Non-pigmented ciliary epithelial cell (primary cell): ENCODE measurements at regions not wholly inside any gene's neighbourhood (a gene's known extent, or its start where the extent isn't known, plus 50 kb on each side); places are given as distances from the start of the nearest gene placed in this dataset.

ENCODE experiments used
- DNase-seq: peaks from one replicate; pipeline ENCODE4 v3.0.0-alpha.2; 2010; ENCODE audit warnings: low read depth

GRCh38 chr1:165073185-165074007 is 283.1 kb downstream of the LMX1A start:
- peak; percentile 5 for DNase-seq

- DNase-seq, result no peak
Observed at GRCh38 chr1:165070675-165071074, 285.8 kb downstream of the LMX1A start.

- DNase-seq, result no peak
Observed at GRCh38 chr1:165069829-165070228, 286.7 kb downstream of the LMX1A start.

- no peak for DNase-seq
Observed at GRCh38 chr1:165068741-165069140, 287.8 kb downstream of the LMX1A start.

GRCh38 chr1:165067829-165068228 is 288.7 kb downstream of the LMX1A start:
- no peak for DNase-seq

GRCh38 chr1:165063181-165063965 is 293.1 kb downstream of the LMX1A start:
- no peak for DNase-seq

- no peak for DNase-seq
Observed at GRCh38 chr1:165062346-165062745, 294.2 kb downstream of the LMX1A start.

GRCh38 chr1:165060285-165060793 is 296.2 kb downstream of the LMX1A start:
- no peak for DNase-seq

- no peak for DNase-seq
Observed at GRCh38 chr1:165057956-165058355, 298.6 kb downstream of the LMX1A start.

GRCh38 chr1:165056914-165057313 is 299.6 kb downstream of the LMX1A start:
- DNase-seq, result no peak

GRCh38 chr1:165055581-165055980 is 300.9 kb downstream of the LMX1A start:
- DNase-seq, result no peak

- DNase-seq, result no peak
Observed at GRCh38 chr1:165054627-165055026, 301.9 kb downstream of the LMX1A start.

- no peak for DNase-seq
Observed at GRCh38 chr1:165053351-165053750, 303.2 kb downstream of the LMX1A start.

GRCh38 chr1:165052936-165053335 is 303.6 kb downstream of the LMX1A start:
- DNase-seq, result no peak

- no peak for DNase-seq
Observed at GRCh38 chr1:165052431-165052830, 304.1 kb downstream of the LMX1A start.

- no peak for DNase-seq
Observed at GRCh38 chr1:165050246-165050645, 306.3 kb downstream of the LMX1A start.

- no peak for DNase-seq
Observed at GRCh38 chr1:165047994-165048393, 308.5 kb downstream of the LMX1A start.

- DNase-seq, result no peak
Observed at GRCh38 chr1:165045902-165046301, 310.6 kb downstream of the LMX1A start.

- DNase-seq, result no peak
Observed at GRCh38 chr1:165040641-165041040, 315.9 kb downstream of the LMX1A start.

- no peak for DNase-seq
Observed at GRCh38 chr1:165039996-165040395, 316.5 kb downstream of the LMX1A start.

- no peak for DNase-seq
Observed at GRCh38 chr1:165036403-165036802, 320.1 kb downstream of the LMX1A start.

GRCh38 chr1:165034136-165034809 is 322.2 kb downstream of the LMX1A start:
- no peak for DNase-seq

GRCh38 chr1:165031001-165031400 is 325.5 kb downstream of the LMX1A start:
- no peak for DNase-seq
